ENCODE measurements at regions not wholly inside any gene's neighbourhood (a gene's known extent, or its start where the extent isn't known, plus 50 kb on each side); places are given as distances from the start of the nearest gene placed in this dataset.

DNA sequence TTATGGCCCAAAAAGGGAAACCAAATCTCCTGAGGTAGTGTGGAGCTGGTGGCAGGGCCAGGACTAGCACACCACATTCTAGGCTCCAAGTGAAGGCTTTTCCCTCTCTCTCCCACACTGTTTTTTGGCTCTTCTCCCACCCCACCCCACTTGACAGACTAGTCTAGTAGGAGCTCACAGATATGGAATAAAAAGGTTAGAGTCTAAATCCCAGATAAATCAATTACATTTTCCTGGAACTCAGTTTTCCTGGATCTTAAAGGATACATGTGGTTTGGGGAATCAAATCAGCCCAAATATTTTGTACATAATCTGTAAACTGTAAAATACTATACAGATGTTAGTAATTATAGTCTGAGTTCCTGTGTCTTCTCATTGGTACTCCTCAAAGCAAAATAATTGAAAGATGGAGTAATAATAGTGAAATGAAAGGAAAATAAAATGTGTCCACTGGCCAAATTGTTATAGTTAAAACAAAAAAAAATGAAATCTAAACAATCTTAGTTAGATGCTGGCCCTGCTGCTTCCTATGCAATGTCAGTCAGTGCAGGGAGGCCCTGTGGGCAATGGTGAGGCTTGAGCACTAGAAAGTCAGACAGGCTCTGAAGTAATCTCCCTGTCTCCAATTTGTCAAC lies 370.4 kb upstream of the CPEB2 start:
- no peak for DNase-seq (ENCODE audit: low read depth)

DNA sequence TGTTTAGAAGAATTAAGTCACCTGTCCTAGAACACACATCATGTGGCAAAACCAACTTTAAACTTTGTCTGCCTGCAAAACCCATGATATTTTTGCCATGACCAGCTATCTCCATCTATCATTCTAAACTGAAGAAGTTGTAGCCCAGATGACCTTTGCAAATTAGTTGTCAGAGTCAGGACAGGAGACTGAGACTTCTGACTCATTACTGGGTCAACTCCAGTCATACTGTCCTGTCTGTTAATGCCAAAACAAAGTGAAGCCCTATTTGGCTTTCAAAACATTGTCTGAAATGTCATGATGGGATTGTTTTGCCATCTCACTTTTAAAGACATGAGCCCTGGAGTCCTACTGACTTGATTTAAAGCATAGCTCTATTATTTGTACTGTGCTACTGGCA lies 365.7 kb upstream of the CPEB2 start:
- no peak for DNase-seq (ENCODE audit: low read depth)

DNA sequence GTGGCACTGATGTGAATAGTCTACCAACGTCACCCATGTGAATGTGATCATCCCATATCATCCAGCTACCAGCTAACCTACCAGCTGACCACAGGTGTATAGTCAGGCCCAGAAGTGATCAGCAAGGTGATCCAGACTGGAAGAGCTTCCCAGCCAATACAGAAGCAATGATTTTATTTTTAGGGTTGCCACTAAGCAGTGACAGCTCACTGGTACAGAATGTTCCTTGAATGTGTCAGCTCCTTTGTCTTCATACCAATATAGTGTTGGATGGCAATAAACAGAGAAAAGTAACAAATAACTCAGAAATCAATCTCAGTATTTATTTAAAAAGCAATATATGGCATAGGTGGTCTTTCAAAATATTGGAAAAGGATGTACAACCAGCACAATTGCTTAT lies 361.8 kb upstream of the CPEB2 start:
- DNase-seq (ENCODE audit: low read depth) = no peak

DNA sequence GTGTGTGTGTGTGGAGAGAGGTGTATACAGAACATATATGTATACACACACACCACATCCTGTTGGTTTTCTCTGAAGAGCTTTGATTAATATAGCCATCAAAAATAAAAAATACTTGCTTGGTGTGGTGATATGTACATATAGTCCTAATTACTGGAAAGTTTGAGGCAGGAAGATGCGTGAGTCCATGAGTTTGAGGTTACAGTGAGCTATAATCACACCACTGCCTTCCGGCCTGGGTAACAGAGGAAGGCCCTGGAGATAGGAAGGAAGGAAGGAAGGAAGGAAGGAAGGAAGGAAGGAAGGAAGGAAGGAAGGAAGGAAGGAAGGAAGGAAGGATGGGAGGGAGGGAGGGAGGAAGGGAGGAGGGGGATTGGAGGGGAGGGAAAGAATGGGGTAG lies 360.4 kb upstream of the CPEB2 start:
- no peak for DNase-seq (ENCODE audit: low read depth)

DNA sequence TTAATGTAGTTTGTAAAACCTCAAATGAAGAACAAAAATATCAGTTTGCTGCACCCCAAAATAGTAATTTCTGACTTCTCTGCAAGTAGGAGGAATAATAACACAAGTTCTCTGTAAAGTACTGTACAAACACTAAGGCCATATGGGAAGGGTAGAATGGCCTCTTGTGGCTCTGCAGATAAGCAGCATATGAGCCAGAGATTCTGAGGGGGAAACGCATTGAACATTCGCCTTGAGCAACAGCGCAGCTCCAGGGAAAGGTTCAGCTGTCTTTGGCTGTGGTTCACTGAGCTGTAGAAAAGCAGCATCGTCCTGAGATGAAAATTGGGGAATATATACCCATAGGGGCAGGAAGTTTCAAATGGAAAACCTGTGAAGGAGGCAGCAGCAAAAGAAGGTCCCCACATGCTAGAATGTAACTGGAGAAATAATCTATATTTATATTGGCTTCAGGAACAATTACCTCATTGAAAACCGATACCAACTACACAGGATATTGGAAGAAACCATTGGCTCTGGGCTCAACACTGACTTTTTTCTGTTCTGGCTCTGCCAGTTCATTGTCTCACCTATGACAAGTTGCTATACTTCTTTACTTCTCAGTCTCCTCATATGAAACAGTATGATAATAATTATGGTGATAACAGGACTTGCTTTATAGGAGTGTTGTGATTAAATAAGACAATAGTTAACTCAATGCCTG lies 357.6 kb upstream of the CPEB2 start:
- DNase-seq (ENCODE audit: low read depth) = no peak

DNA sequence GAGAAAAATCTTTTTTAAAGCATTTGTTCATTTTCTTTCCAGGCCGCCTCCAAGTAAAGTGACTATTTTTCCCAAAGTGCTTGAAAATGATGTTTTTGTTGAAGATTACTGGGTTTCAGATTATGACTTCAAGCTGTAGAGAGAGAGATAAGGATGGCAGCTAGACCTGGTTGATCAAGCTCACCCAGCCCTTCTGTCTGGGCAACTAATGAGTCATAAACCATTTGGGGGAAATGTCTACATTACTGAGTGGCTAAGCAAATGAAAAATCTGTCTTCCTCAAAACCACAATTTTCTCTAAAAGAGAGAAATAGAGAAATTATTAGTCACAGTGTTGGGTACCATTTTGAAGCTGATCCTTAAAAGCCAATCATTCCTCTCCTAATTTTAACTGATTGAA lies 355.4 kb upstream of the CPEB2 start:
- DNase-seq (ENCODE audit: low read depth) = no peak

DNA sequence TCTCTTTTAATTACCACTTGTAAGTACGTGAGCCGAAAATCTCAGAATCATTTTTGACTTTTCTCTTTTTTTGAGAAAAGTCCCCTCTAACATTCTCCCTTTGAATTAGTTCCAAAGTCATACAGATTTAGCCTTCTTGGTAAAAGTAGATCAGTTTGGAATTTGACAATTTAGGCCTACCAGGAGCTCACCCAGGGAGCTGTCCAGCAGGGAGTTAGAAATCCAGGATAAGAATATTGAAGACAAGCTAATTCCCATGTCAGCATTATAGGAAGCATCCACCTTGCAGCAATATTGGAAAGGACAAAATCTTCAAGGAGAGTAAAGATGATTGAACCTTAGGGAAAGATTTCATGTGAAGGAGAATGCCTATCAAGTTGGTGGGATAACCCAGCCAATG lies 352.2 kb upstream of the CPEB2 start:
- DNase-seq (ENCODE audit: low read depth) = no peak

DNA sequence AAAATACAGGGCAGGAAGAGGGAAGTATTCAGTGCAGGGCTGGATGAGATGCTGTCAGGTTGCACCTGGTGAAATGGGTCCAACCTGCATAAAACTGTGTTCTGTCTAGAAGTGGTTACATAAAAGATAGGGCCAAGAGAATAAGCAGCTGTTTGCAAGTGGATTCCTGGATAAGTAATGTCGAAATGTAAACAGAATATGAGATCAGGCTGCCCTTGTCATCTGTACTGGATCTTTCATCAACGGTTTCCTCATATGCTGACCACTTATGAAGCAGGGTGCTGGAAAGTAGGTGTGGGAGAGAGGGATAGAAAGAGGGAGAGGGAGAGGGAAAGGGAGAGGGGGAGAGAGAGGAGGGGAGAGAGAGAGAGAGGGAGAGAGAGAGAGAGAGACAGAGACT lies 349.8 kb upstream of the CPEB2 start:
- no peak for DNase-seq (ENCODE audit: low read depth)

DNA sequence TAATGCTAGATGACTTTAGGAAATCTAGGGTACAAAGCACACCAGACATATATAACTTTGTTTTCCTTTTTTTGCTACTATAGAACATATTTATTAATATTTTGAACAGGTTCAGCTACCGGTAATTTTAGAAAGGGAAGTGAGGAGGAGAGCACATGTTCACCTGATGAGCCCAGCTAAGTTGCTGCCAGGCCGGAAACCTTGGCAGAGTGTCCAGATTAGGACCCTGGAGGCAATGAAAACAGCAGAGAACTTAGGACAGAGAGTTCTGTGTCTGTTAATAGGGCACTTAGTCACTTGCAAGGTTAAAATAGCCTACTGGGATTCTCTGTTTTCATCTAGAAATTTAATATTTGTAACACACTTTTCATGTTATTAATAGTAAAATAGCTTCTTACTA lies 348.9 kb upstream of the CPEB2 start:
- DNase-seq (ENCODE audit: low read depth) = no peak

DNA sequence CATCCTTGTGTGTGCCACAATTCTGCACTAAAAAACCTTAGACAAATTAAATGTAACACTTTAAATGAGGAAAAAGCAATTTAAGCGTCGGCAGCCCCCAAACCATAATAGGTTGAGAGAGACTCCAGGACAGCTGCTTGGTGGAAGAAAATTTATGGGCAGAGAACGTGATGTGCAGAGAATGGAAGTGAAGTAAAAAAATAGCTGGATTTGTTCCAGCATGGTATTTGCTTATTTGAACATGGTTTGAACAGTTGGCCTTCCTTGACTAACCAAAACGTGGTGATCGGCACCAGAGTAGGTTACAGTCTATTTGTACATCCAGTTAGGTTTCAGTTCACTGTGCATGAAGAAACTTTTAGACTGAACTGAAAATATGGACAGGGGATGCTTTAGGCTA lies 343.0 kb upstream of the CPEB2 start:
- no peak for DNase-seq (ENCODE audit: low read depth)

DNA sequence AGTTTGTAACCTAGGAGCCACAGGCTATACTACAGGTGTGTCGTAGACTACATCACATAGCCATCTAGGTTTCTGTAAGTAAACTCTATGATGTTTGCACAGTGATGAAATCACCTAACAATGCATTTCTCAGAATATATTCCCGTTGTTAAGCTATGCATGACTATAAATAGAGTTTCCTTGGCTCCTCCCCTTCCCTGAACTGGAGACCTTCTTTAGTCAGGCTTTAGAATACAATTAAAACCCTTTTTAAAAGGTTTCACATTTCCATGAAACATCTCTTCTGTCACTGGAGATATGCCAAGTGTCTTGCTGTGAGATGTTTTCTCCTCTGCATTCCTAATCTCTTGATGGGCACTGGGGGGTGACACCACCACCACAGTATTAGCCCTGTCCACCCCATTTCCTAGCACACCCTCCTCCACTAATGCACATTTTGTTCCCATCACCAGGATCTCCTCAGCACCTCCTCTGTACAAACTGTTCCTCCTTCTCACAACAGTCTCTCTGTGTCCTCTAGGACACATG lies 334.6 kb upstream of the CPEB2 start:
- no peak for DNase-seq (ENCODE audit: low read depth)

DNA sequence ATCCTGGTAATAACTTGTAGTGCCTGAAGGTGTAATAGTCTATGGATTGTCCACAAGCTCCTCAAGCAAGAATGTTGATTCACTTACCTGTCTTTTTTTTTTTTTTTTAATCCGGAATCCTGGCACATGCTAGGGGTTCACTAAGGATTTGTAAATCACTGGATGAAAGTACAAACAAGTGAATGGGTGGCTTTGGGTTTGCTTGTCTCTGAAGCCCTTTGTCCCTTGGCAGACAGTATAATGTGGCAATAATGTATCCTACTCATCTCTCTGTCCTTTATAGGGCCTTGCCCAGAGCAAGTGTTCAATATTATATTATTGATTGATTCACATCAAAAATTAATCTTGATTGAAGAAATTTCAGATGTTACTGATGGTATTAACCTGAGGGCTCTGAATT lies 334.0 kb upstream of the CPEB2 start:
- no peak for DNase-seq (ENCODE audit: low read depth)

DNA sequence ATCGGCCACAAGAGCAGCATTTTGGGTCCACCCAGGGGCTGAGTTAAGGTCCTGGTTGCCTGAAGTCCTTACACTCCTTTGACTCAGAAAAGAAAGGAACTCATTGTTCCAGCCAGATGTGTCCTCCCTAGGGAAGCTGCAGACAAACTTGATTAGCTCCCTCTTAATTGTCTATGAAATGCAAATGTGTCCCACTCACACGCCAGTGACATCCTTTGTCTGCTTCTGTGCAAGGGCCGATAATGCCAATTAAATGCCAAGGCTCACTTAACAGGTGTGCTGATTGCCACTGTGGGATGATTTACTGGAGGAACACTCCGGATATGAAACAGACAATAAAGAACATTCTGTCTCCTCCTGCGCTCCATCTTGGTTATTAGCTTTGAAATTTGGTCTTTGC lies 332.9 kb upstream of the CPEB2 start:
- DNase-seq (ENCODE audit: low read depth) = no peak

DNA sequence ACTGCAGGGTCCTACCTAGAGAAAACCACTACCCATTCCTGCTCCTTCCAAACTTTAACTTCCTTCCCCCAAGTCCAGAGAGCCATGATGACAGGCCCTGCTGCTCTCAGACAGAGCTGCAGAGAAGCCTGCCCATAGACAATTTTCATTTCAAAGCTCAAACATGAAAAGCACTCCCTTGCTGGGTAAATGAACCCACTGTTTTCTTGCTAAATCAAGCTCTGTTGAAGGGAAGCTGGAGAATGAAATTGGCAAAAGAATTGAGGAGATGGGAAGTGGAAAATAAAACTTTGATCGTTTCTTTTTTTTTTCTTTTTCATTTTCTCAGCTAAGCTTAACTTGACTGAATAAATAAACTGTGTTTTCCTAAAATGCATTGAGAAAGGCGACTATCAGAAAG lies 331.1 kb upstream of the CPEB2 start:
- DNase-seq (ENCODE audit: low read depth) = no peak

DNA sequence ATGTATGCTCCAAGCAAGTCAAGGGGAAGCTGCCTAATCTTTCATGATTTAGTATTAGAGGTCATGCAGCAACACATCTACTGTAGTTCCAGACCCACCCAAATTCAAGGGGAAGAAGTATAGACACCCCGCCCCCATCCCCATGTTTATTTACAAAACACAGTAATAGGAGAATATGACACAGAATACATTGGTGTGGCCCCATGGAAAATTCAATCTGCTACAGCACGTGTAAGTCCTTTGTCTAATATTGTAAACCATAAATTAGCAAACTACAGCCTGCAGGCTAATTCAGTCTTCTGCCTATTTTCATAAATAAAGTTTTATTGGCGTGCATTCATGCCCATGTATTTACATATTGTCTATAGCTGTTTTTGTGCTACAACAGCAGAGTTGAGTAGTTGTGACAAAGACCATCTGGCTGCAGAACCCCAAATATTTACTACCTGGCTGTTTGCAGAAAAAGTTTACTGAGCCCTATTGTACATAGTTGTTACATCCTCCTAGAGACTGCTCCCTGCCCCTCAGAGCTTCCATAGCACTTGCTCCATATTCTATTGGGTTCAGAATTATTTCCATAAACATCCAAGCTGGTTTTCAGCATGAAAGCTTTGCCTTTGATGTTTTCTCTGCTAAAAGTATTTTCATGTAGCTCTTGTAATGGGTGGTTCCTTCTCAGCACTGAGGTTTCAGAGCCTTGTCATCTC lies 326.8 kb upstream of the CPEB2 start:
- no peak for DNase-seq (ENCODE audit: low read depth)

DNA sequence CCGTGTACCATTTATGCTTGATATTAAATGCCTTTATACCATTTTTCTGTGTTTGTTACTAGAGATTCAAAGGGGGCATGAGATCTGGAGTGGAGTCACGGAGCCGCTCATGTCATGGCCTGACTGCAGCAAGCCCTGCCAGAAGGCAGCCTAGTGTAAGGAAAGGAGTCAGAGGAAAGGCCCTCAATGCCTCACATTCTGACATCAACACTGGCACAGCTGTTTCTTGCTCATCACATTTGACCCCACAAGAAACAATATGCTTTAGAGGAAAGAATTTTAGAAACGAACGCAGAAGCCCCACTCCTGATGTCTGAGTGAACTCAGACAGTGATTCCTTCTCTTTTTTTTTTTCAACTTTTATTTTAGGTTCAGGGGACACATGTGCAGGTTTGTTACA lies 322.4 kb upstream of the CPEB2 start:
- DNase-seq (ENCODE audit: low read depth) = no peak

DNA sequence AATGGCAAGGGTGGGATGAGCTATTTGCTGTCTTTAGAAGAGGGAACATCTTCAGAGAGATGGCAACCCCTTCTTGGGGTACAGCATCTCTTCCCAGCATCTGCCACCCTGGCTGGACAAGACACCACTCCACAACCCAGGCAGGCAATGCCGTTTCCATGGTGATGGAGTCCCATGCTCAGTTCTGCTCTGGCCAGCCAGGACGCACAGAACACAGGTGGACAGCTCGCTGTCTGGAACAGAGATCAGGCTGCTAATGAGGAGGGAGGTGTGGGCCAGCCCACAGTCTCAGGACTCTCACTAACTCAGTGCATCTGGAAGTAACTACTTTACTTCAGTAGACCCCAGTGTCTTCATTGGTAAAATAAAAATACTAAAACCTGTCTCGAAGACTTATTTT lies 321.0 kb upstream of the CPEB2 start:
- DNase-seq (ENCODE audit: low read depth) = no peak

DNA sequence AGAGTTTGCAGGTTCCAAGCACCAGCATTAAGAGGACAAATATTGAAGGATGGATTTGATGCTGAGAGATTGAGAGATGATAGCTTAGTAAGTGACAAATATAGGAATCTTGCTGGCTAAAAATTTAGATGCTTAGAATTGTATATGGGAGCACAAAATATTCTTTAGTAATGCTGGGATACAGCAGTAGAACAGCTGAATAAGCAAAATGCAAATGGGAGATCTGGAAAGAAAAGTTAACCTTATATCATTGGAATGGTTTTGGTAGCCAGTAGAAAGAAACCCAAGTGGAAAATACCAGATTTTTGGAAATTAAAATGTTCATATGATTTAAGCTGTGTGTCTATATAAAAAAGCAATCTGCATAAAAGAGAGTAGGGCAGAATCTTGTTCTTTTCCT lies 308.6 kb upstream of the CPEB2 start:
- no peak for DNase-seq (ENCODE audit: low read depth)

DNA sequence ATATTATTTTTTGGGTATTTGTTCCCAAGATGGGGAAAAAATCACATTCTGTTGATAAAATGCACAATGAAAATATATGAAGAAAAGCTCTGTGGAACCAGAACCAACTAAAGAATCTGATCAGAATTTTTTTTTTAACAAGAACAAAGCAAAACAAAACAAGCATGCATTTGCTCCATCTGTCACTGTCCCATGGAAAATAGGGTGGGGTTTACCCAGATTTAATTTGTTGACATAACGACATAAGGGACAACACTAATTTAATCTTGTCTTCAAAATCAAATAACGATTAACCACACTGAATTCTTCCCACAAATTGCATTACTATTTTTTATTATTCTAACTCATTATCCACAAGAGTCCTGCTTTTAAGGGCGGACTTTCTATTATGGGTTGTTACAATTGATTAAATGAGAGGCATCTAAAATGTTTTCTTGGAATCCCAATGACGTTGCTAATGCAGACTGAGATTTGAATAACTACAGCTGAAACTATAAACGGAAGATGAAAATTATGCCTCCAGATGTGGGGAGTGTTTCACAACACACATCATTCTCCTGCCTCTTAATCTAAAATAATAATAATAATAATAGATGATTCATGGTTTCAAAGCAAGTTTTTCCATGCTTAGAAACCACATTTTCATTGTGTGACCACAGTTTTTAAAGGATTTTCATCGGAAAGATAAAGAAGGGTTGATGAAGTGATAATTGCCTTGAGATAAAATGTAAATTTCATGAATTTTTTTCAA lies 307.0 kb upstream of the CPEB2 start:
- no peak for DNase-seq (ENCODE audit: low read depth)

DNA sequence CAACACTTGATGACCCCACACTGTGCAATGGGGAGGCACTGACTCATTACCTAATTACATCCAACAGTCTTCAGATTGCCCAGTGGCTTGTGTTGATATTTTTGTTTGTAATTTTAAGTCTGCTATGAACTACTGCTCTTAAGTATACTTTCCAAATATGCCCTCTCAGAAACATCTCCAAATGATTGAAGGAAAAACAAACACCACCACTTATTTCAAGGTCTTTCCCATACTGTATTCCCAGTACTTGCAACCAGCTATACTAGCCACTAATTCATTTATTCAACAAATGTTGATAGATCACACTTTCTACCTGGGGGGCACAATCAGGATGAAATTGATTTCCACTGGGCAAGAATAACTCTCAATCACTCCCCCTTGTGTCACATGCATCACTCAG lies 302.2 kb upstream of the CPEB2 start:
- DNase-seq (ENCODE audit: low read depth) = no peak

DNA sequence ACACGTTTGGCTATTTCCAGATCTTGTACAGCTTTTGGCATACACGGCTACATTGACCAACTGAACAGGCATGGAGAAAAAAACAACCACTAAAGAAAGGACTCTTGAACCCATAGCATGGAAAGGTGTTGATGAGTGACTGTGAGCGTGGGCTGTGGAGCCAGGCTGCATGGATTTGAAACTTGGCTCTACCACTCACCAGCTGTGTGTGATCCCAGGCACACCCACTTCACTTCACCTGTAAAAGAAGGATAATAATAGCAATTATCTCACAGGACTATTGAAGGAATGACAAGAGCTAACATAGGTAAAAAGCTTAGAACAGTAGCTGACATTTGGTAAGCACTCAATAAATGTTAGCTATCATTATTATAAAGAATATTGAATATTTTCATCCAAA lies 301.7 kb upstream of the CPEB2 start:
- no peak for DNase-seq (ENCODE audit: low read depth)

DNA sequence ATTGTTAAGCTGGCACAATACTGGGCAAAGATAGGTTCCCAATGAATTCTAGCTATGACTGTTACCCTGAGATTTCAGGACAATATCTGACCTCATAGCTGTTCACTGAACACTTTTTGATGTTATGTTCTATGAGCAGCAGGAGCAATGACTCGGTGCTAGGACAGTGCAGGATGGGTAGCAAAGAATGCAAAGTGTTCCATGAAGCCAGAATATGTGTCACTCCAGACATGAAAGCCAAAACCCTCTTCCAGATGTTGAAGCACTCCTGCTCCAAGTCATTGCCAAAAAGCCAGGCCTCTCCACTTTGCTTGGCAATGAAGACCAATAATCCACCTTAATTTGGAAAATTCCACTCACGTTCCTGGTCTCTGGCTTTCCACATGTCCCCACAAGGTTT lies 300.9 kb upstream of the CPEB2 start:
- no peak for DNase-seq (ENCODE audit: low read depth)

DNA sequence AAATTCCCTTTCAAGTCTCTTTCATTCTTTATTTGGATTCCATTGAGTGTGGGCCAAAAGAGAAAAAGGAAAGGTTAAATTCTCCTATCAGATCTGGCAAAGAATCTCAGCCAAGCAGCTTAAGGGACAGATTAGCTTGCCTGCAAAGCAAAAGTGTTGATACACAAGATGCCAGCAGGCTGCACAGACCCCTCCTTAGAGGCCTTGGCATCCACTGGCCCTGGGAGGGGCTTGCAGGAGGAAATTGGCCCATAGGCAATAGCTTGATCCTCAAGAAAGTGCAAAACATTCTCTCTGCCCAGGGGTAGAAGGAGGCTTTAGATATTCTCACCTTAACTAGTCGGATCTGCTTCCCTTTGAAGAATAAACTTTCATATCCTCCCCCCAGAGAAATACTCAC lies 300.4 kb upstream of the CPEB2 start:
- DNase-seq (ENCODE audit: low read depth) = no peak

All from activated T-cell treated with anti-CD3 and anti-CD28 coated beads for 1 hour (primary cell).